HG02870 (cell line): ENCODE measurements at regions not wholly inside any gene's neighbourhood (a gene's known extent, or its start where the extent isn't known, plus 50 kb on each side); places are given as distances from the start of the nearest gene placed in this dataset.
"Not testable (repeated sequence)": the region's sequence is repeated elsewhere in the genome, so short reads cannot be mapped to it uniquely, and the experiment has no call there.

ENCODE experiments used
- ATAC-seq: cut with Tn5 transposase; IDR thresholded peaks from one replicate; pipeline ENCODE4 v1.9.1; 2021; ENCODE audit warnings: mild to moderate bottlenecking, moderate library complexity; ENCODE audit not compliant: unreplicated experiment

DNA sequence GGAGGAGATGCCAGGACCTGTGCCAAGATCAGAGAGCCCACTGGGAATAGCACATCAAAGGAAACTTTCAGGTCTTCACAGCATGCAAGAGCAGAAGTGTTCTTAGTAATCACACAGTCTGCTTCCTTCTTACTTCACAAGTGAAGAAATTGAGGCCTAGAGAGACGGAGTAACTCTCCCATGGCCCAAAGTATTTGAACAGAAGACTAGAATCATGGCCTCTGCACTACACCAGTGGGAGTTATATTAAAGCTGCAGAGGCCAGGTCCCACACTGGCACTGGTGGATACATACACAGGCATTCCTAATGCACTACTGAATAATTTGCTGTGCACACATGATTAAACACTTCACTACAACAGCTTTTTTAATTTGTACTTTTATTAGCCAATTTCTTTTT is 107.6 kb upstream of the RMP24 start:
- ATAC-seq: no peak

DNA sequence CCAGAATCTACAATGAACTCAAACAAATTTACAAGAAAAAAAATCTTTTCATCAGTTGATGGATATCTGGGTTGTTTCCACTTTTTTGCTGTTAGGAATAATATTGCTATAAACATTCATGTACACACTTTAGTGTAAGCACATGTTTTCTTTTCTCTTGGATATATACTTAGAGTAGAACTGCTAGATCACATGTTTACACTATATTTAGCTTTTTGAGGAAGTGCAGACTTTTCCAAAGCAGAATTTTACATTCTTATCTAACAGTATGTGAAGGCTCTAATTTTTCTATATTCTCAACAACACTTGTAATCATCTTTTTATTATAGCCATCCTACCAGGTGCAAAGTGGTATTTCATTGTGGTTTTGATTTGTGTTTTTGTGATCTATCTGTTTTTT is 103.6 kb upstream of the RMP24 start:
- ATAC-seq: no peak

DNA sequence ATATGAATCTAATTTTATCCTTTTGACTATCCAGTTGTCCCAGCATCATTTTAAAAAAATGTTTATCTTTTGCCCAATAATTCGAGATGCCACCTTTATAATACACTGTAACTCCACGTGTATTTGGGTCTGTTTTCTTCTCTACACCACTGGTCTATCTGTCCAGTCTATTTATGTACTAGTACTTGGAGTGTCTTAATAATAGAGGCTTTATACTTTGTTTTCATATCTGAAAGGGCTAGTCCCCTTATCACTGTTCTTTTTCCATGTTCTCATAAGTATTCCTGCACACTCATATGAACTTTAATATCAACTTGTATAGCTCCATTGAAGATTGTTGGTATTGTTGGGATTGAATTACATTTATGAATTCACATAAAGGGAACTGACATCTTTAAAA is 101.1 kb upstream of the RMP24 start:
- no peak for ATAC-seq

DNA sequence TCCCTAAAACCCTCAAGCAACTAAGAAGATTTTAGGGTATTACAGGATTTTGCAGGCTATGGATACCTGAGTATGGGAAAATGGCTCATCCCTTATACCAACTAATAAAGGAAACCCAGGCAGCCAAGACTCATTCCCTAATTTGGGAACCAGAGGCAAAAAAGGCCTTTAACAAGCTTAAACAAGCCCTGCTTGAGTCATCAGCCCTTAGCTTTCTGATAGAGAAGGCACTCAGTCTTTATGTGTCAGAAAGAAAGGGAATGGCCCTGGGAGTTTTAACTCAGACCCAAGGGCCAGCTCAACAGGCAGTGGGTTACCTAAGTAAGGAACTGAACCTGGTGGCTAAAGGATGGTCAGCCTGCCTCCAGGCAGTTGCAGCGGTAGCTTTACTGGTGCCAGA is 96.9 kb upstream of the RMP24 start:
- no peak for ATAC-seq

DNA sequence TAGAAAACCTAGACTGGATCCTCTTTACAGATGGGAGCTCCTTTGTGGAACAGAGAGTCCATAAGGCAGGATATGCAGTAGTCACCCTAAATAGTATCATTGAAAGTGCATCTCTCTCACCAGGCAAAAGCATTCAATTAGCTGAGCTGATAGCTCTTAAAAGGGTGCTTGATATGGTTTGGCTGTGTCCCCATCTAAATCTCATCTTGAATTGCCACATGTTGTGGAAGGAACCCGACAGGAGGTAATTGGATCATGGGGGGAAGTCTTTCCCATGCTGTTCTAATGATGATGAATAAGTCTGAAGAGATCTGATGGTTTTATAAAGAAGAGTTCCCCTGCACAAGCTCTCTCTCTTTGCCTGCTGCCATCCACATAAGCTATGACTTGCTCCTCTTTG is 96.2 kb upstream of the RMP24 start:
- ATAC-seq: no peak

DNA sequence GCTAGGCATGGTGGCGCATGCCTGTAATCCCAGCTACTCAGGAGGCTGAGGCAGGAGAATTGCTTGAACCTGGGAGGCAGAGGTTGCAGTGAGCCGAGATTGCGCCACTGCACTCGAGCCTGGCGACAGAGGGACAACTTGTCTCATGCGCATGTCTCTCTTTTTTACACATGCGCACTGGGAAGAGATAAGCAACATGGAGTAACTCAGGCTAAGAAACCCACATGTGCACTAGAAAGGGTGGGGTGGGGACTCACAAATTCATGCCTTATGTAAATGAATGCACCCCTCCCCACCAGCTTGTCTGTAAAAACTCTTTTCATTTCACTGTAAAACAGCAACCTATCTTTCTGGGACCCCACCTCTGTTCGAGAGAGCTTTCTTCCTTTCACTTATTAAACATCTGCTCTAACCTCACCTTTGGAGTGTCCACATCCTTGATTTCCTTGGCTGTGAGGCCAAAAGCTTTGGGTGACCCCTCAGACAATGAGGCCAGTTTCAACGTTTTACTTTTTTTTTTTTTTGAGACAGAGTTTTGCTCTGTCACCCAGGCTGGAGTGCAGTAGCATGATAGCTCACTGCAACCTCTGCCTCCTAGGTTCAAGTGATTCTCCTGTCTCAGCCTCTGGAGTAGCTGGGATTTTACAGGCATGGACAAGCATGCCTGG is 91.6 kb upstream of the RMP24 start:
- ATAC-seq: no peak

DNA sequence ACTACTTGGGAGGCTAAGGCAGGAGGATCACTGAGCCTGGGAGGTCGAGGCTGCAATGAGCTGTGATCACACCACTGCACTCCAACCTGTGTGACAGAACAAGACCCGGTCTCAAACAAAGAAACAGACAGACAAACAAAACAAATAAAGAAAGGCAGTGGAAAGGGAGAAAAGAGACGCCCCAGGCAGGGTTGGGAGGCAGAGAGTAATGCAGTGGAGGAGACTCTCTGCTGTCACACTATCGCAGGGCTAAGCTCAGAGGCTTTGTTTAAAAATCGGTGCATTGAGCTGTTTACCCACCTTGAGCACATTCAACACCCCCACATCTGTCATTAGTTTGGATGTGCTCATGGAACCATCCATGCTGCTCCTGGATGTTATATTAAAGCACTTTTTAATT is 84.2 kb upstream of the RMP24 start:
- no peak for ATAC-seq

DNA sequence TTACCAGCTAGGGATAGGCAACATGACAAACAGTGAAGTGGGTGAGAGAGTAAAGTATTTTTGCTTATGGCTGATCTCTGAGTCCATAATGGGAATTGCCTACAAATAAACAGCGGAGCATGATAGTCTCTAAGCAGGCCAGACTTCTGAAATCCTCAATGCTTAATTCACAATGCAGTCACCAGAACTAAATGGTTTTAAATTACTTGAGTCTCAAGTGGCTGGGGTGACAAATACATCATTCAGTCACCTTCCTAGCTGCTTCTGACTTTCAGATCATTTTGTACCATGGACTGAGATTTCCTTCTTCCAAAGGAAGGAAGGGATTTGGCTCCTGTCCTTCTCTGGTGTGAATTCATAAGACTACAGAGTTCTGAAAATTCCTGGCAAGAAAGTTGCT is 82.8 kb upstream of the RMP24 start:
- no peak for ATAC-seq

DNA sequence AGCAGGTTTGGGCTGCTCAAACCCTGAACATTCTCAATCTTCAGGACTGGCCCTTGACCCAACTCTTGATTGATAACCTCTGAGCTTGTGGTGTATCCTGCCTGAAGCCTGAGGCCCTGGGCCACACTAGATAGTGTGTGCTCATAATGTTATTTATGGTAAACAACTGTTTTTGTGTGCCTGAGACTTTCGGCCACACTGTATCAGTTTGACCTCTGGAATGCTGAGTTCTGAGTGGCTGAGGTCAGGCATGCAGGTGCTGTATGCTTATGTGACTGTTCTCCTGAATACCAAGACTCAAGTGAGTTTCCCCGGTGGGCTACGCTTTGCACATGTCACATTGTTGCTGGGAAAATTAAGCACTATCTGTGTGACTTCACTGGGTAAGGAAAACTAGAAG is 82.2 kb upstream of the RMP24 start:
- no peak for ATAC-seq

DNA sequence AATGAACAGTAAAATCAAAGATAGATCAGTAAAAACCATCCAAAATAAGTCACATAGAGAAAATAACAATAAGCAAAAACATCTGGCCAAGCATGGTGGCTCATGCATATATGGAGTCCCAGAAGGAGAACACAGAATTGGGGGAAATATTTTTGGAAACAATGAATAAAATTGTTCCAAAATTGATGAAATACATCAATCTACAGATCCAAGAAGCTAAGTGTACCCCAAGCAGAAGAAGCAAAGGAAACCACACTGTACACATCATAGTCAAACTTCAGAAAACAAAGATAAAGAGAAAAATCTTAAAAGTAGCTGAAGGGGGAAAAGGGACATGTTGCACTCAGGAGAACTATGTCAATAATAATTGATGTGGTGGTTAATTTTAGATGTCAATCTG is 80.4 kb upstream of the RMP24 start:
- no peak for ATAC-seq

DNA sequence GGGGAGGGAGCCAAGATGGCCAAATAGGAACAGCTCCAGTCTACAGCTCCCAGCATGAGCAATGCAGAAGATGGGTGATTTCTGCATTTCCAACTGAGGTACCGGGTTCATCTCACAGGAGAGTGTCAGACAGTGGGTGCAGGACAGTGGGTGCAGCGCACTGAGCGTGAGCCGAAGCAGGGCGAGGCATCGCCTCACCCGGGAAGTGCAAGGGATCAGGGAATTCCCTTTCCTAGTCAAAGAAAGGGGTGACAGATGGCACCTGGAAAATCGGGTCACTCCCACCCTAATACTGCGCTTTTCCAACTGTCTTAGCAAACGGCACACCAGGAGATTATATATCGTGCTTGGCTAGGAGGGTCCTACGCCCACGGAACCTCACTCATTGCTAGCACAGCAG is 75.0 kb upstream of the RMP24 start:
- not testable (repeated sequence) for ATAC-seq

DNA sequence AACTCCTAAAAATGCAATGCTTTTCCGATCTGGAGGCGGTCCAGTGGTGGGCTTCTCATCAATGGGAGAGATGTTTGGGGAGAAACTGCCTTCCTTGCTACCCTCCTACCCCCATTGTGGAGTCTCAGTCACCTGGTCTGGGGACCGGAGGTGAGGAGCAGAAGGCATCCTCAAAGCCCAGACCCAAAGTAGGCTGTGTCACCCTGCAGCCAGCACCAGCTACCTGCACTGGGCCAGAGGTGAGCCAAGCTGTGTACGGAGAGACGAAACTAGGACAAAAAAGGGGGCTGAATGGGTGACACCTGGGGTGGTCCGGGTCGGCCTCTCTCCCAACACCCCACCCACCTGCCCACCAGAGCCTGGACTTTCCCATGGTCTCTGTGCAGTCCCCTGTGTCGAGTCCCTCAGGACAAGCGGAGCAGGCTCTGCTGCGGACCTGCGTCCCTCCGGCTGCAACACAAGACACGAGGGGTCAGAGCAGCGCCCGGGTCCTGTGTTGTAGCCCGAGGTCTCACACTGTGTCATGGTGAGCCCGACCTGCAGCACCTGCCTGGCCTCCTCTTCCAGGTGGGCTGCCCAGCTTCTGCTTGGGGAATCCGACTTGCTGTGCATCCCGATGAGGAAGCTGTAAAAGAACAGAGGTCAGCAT is 68.0 kb upstream of the RMP24 start:
- no peak for ATAC-seq

DNA sequence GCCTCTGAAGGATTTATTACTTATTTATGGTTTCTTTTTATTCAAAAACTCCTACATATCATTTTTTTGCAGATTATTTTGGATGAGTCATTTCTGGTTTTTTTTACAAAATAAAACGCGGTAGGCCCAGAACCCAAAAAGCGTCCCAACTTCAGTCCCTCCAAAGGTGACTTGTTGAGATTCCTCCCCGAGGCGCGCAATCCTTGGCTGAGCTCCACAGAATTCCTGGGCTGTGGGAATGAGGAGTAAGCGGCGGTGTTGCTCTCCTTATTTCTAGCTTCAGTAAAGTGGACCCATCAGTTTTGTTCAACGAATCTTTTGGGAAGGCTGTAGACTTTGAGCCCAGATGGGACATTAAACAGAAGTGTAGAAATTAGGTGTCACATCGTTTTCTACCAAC is 67.0 kb upstream of the RMP24 start:
- no peak for ATAC-seq

DNA sequence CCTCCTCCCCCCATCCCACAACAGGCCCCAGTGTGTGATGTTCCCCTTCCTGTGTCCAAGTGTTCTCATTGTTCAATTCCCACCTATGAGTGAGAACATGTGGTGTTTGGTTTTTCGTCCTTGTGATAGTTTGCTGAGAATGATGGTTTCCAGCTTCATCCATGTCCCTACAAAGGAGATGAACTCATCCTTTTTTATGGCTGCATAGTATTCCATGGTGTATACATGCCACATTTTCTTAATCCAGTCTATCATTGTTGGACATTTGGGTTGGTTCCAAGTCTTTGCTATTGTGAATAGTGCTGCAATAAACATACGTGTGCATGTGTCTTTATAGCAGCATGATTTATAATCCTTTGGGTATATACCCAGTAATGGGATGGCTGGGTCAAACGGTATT is 66.2 kb upstream of the RMP24 start:
- ATAC-seq: not testable (repeated sequence)

DNA sequence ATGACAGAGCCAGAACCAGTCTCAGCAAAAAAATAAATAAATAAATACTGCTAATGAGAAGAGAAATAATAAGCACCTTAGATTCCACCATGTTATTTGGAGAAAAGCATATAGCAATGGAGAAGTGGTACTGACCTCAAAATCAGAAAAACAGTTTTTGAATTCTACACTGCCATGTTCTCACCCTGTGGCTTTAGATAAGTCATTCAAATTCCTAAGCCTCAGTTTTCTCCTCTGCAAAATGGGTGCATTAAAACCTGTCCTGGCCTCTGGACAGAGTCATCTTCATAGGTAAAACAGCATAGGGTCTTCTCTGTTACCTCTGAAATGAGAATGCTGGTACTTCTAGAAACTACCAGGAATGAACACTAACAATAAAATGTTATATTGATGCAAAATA is 62.2 kb upstream of the RMP24 start:
- no peak for ATAC-seq

DNA sequence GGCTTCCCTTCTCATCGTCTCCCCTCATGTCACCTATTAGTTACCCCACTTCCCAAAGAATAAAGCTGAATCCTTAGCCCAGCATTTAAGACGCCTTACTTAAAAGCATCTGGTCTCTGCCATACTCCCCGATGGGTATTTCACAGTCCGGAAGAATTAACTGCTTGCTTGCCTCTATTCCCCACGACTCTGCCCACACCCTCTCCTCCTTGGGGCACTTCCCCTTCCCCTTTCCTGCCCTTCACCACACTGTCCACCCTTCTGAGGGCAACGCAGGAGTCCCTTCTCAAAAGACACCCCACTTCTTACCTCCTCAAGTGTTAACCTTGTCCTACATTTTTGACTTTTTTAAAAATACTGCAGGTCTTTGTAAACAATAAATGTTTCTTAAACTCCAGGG is 60.1 kb upstream of the RMP24 start:
- ATAC-seq: no peak

DNA sequence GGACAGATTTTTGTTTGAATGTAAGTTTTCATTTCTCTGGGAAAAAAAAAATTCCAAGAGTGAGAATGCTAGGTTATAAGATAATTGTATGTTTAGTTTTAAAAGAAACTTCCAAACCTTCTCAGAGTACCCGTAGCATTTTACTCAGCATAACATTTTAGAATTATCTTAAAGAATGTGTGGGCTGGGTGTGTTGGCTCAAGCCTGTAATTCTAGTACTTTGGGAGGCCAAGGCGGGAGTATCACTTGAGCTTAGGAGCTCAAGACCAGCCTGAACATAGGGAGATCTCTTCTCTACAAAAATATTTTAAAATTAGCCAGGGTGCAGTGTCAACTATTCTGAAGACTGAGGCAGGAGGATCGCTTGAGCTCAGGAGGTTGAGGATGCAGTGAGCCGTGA is 57.4 kb upstream of the RMP24 start:
- ATAC-seq: no peak

DNA sequence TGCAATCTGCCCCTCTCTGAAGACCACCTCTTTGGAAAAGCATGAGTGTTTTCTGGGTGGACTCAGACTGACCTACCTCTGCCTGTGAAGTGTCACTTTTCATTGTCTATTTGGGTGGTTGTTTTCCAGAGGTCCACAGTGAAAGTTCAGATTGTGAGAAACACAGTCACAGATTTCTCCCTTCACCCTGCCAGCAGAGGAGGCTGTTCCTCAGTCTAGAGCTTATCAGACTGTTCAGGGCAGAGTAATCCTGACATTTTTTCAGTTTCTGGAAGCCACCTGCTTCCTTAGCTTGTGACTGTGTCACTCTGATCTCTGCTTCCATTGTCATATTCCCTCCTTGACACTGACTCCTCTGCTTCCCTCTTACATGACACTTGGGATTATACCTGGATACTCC is 55.4 kb upstream of the RMP24 start:
- no peak for ATAC-seq

DNA sequence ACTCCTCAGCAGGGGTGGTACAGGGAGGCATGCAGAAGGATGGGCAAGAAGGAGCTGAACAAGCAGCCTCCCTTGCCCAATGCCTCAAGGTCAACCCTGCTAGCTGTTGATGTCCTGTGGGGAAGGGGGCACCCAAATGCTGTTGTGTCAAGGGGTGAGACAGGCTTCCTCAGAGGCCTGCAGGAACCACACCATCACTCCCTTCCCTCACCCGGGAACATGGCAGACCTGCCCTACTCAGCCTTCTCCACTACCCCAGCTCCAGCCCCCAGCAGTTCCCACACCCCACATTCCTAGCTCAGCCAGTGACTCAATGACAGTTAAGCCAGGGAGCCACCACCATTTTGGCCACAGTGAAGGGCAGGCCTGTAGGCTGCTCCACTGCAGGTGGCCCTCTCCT is 53.9 kb upstream of the RMP24 start:
- ATAC-seq: no peak

DNA sequence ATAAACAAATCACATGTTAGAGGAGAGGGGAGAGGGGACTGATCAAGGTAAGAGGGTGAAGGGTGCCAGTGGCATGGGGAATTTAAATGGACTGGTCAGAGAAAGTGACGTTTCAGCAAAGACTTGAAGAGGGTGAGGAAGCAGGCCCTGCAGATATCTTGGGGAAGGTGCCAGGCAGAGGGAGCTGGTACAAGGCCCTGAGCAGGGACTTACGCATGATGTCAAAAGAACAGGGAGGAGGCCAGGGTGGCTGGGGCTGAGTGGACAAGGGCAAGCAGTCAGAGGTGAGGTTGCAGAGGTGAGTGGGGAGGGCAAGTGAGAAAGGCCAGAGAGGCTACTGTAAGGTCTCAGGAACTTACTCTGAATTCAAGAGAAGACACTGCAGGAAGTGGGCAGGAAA is 53.3 kb upstream of the RMP24 start:
- ATAC-seq: no peak

DNA sequence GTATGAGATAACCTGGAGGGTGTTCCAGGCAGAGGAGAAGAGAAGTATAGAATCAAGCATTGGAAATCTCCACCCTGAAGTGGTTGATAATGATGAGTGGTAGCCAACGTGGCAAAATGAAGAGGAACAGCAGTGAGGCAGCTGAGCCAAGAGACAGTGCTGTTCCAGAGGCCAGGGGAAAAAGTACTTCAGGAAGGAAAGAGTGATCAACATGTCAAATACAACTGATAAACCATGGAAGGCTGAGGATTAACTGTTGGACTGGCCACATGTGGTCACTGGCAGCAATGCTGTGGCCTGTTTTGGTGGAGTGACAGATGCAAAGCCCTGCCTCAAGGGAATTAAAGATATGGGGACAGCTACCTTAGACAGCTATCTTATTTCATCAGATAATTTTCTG is 51.9 kb upstream of the RMP24 start:
- ATAC-seq: no peak
